Esophagus squamous epithelium (tissue), 4 donors: ENCODE measurements at regions not wholly inside any gene's neighbourhood (a gene's known extent, or its start where the extent isn't known, plus 50 kb on each side); places are given as distances from the start of the nearest gene placed in this dataset.

ENCODE experiments used
- POLR2A ChIP-seq, 4 donors: fragments of 450-650 bp; IDR thresholded peaks; one replicate each; pipeline ENCODE4 v1.6.1; 2017; ENCODE audit warnings: antibody characterized with exemption in 4 of 4, mild to moderate bottlenecking in 4 of 4, moderate library complexity in 3 of 4
- TF ChIP-seq, protein P1 (sequence below), 6 experiments: fragments of 450-650 bp in 4 of 6; fragments of 200-600 bp in 2 of 6; sonication (generic) in 2 of 6; IDR thresholded peaks; one replicate each; pipeline ENCODE4 v1.5.1; 2016 to 2019; ENCODE audit warnings: antibody characterized with exemption in 6 of 6, mild to moderate bottlenecking in 4 of 6, moderate library complexity in 4 of 6

DNA sequence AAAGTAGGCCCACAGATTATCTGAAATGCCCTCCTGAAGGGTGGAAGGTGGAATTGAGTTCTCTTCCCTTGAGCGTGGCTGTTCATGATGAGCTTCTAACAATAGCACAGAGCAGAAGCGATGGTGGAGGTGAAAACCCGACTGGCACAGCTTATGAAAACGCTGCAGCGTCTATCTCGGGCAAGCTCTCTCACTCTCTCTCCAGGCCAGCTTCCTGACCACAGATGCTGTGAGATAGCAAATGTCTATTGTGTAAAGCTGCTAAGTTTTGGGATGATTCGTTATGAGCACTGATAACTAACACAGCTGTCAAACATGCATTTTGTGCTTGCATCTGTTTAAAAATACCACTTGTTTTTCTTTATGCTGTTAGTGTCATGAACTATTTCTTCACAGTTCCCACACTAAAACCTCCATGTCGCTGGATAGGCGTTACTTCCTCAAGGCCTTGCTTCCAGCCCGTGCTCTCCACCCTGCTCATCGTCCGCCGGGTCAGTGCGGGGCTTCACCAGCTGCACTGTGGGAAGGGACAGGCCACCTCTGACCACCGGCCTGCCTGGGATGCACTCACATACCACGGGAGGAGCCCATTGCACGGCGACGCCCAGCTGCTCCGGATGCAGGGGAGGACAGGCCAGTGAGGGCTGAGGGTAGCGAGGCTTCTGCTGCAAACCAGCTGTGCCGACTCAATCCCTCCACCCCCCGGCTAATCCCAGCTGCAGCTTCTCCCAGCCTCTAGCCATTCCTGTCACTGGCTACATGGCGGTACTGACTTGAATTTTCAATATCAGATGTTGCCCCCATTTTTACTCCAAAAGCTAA, 60.0 kb upstream of the OTOS start:
- no peak for TF ChIP-seq POLR2A (IDR thresholded peaks at IDR 0.05)
- TF ChIP-seq, protein P1, sequence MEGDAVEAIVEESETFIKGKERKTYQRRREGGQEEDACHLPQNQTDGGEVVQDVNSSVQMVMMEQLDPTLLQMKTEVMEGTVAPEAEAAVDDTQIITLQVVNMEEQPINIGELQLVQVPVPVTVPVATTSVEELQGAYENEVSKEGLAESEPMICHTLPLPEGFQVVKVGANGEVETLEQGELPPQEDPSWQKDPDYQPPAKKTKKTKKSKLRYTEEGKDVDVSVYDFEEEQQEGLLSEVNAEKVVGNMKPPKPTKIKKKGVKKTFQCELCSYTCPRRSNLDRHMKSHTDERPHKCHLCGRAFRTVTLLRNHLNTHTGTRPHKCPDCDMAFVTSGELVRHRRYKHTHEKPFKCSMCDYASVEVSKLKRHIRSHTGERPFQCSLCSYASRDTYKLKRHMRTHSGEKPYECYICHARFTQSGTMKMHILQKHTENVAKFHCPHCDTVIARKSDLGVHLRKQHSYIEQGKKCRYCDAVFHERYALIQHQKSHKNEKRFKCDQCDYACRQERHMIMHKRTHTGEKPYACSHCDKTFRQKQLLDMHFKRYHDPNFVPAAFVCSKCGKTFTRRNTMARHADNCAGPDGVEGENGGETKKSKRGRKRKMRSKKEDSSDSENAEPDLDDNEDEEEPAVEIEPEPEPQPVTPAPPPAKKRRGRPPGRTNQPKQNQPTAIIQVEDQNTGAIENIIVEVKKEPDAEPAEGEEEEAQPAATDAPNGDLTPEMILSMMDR (IDR thresholded peaks at IDR 0.05) = no peak
